HEK293 (cell line): ENCODE measurements at regions not wholly inside any gene's neighbourhood (a gene's known extent, or its start where the extent isn't known, plus 50 kb on each side); places are given as distances from the start of the nearest gene placed in this dataset.

ENCODE experiments used
- CTCF ChIA-PET: fragments of 350-600 bp; formaldehyde crosslinking; extraction: SDS; loops from one replicate; lab custom pipeline; 2021; ENCODE audit warnings: antibody characterized with exemption; lab: Yijun Ruan, JAX
- POLR2A ChIA-PET: fragments of 300-600 bp; formaldehyde crosslinking; extraction: SDS; loops from one replicate; lab custom pipeline; 2020; ENCODE audit warnings: antibody characterized with exemption, inconsistent platforms; lab: Yijun Ruan, JAX
- H3K27ac ChIP-seq: fragments of 200-500 bp; sonication (Bioruptor generic); 2 replicates; pipeline ENCODE4 v1.5.1; 2014; ENCODE audit warnings: low read depth, low read length, control low read depth, inconsistent platforms; ENCODE audit errors: extremely low read depth
- H3K36me3 ChIP-seq, 2 experiments: fragments of 200-500 bp in 1 of 2; sonication (Bioruptor generic) in 1 of 2; 1 replicate in 1 of 2; 2 replicates in 1 of 2; pipeline ENCODE4 v1.5.1; 2014 to 2017; ENCODE audit warnings: inconsistent platforms in 2 of 2, low read length in 2 of 2; ENCODE audit not compliant: control insufficient read depth in 2 of 2, insufficient read depth in 1 of 2
- H3K4me1 ChIP-seq: fragments of 200-500 bp; sonication (Bioruptor generic); 2 replicates; pipeline ENCODE4 v1.5.1; 2014; ENCODE audit warnings: mild to moderate bottlenecking, low read length, inconsistent platforms; ENCODE audit not compliant: control insufficient read depth, insufficient read depth
- H3K4me3 ChIP-seq: 2 replicates; pipeline ENCODE4 v1.5.1; 2011; ENCODE audit warnings: low read depth, mild to moderate bottlenecking, control low read depth, low read length, moderate library complexity
- H3K9me3 ChIP-seq: fragments of 200-500 bp; sonication (Bioruptor generic); 2 replicates; pipeline ENCODE4 v1.5.1; 2014; ENCODE audit warnings: low read depth, low read length, inconsistent platforms; ENCODE audit not compliant: control insufficient read depth, insufficient read depth
- GLI4 ChIP-seq: fragments of 450-650 bp; formaldehyde crosslinking; IDR thresholded peaks from 2 replicates; pipeline ENCODE4 v1.5.1; 2016; ENCODE audit warnings: missing biosample characterization, missing genetic modification characterization
- IKZF3 ChIP-seq: fragments of 450-650 bp; IDR thresholded peaks from 2 replicates; pipeline ENCODE4 v1.5.0; 2018; ENCODE audit warnings: missing biosample characterization, mild to moderate bottlenecking, missing genetic modification characterization, moderate library complexity
- KLF10 ChIP-seq: fragments of 450-650 bp; IDR thresholded peaks from 2 replicates; pipeline ENCODE4 v1.5.1; 2018; ENCODE audit warnings: missing biosample characterization, mild to moderate bottlenecking, missing genetic modification characterization
- MZF1 ChIP-seq: fragments of 450-650 bp; formaldehyde crosslinking; IDR thresholded peaks from 2 replicates; pipeline ENCODE4 v1.5.1; 2017; ENCODE audit warnings: missing biosample characterization, missing genetic modification characterization, borderline replicate concordance
- OSR2 ChIP-seq: fragments of 450-650 bp; formaldehyde crosslinking; IDR thresholded peaks from 2 replicates; pipeline ENCODE4 v1.5.1; 2016; ENCODE audit warnings: missing biosample characterization, missing genetic modification characterization
- OVOL3 ChIP-seq: fragments of 450-650 bp; formaldehyde crosslinking; IDR thresholded peaks from 2 replicates; pipeline ENCODE4 v1.5.1; 2016; ENCODE audit warnings: missing biosample characterization, missing genetic modification characterization
- PRDM1 ChIP-seq: fragments of 450-650 bp; formaldehyde crosslinking; IDR thresholded peaks from 2 replicates; pipeline ENCODE4; 2016; ENCODE audit warnings: missing biosample characterization, missing genetic modification characterization
- SETDB1 ChIP-seq: IDR thresholded peaks from one replicate; pipeline ENCODE4 v1.6.1; 2017; ENCODE audit warnings: mild to moderate bottlenecking, low read length, moderate library complexity, mixed read lengths; ENCODE audit not compliant: insufficient read length
- ZBTB48 ChIP-seq: fragments of 450-650 bp; formaldehyde crosslinking; IDR thresholded peaks from 2 replicates; pipeline ENCODE4 v1.5.1; 2016; ENCODE audit warnings: missing biosample characterization, missing genetic modification characterization
- ZEB2 ChIP-seq: fragments of 450-650 bp; formaldehyde crosslinking; IDR thresholded peaks from 2 replicates; pipeline ENCODE4 v1.5.1; 2016; ENCODE audit warnings: missing biosample characterization, missing genetic modification characterization
- ZNF184 ChIP-seq: fragments of 450-650 bp; IDR thresholded peaks from 2 replicates; pipeline ENCODE4 v1.5.1; 2018; ENCODE audit warnings: missing biosample characterization, mild to moderate bottlenecking, missing genetic modification characterization
- ZNF544 ChIP-seq: fragments of 450-650 bp; formaldehyde crosslinking; IDR thresholded peaks from 2 replicates; pipeline ENCODE4 v1.5.0; 2017; ENCODE audit warnings: missing biosample characterization, missing genetic modification characterization
- ZNF561 ChIP-seq: fragments of 450-650 bp; IDR thresholded peaks from 2 replicates; pipeline ENCODE4 v1.5.1; 2018; ENCODE audit warnings: missing biosample characterization, missing genetic modification characterization, borderline replicate concordance
- ZNF600 ChIP-seq: fragments of 450-650 bp; formaldehyde crosslinking; IDR thresholded peaks from 2 replicates; pipeline ENCODE4 v1.5.1; 2016; ENCODE audit warnings: missing biosample characterization, missing genetic modification characterization
- ZNF660 ChIP-seq: fragments of 450-650 bp; IDR thresholded peaks from 2 replicates; pipeline ENCODE4 v1.5.1; 2018; ENCODE audit warnings: missing biosample characterization, mild to moderate bottlenecking, missing genetic modification characterization
- TF ChIP-seq, protein P1 (sequence below): fragments of 450-650 bp; formaldehyde crosslinking; IDR thresholded peaks from 2 replicates; pipeline ENCODE4 v1.5.1; 2016; ENCODE audit warnings: missing biosample characterization, missing genetic modification characterization
- TF ChIP-seq, protein P2 (sequence below): fragments of 450-650 bp; formaldehyde crosslinking; IDR thresholded peaks from 2 replicates; pipeline ENCODE4 v1.5.1; 2017; ENCODE audit warnings: missing biosample characterization, missing genetic modification characterization
- TF ChIP-seq, protein P3 (sequence below): fragments of 450-650 bp; formaldehyde crosslinking; IDR thresholded peaks from 2 replicates; pipeline ENCODE4 v1.5.1; 2017; ENCODE audit warnings: missing biosample characterization, missing genetic modification characterization
- TF ChIP-seq, protein P4 (sequence below): fragments of 450-650 bp; formaldehyde crosslinking; IDR thresholded peaks from 2 replicates; pipeline ENCODE4 v1.5.1; 2016; ENCODE audit warnings: missing biosample characterization, missing genetic modification characterization
- TF ChIP-seq, protein P5 (sequence below): fragments of 450-650 bp; formaldehyde crosslinking; IDR thresholded peaks from 2 replicates; pipeline ENCODE4 v1.5.1; 2016; ENCODE audit warnings: missing biosample characterization, missing genetic modification characterization

DNA sequence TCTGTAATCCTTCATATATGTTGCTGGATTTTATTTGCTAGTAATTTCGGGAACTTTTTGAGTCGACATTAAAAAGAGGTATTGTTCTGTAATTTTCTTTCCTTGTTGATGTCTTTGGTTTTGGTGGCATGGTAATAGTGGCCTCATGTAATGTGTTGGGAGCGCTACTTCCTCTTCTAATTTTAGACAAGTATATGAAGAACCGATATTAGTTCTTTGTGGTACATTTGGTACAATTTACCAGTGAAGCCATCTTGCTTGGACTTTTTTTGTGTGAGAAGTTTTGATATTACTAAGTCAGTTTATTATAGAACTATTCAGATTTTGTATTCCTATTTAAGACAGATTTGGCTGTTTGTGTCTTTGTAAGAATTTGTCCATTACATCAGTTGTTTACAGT lies 669.2 kb upstream of the AADAT start:
- H3K36me3 ChIP-seq: no peaks in the 10 kb centered on the region
- CTCF ChIA-PET: no interaction called here

DNA sequence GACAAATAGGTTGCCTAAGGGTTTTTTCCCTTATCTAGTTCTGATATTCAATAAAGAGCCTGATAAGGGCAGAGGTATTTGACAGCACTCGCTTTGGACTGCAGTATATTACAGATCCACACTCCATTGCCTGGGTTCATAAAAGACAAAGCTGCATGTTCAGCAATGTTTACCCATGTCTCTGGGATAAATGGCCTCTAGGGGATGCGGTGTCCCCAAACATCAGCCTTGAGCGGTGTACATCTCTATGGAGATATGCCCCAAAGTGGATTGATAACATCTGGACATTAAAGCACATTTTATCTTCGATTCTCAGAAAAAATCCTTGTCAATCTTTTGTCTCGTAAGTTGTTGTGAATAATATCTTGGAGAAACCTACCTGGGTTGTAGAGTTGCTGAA lies 660.8 kb upstream of the AADAT start:
- TF ChIP-seq, protein P1, sequence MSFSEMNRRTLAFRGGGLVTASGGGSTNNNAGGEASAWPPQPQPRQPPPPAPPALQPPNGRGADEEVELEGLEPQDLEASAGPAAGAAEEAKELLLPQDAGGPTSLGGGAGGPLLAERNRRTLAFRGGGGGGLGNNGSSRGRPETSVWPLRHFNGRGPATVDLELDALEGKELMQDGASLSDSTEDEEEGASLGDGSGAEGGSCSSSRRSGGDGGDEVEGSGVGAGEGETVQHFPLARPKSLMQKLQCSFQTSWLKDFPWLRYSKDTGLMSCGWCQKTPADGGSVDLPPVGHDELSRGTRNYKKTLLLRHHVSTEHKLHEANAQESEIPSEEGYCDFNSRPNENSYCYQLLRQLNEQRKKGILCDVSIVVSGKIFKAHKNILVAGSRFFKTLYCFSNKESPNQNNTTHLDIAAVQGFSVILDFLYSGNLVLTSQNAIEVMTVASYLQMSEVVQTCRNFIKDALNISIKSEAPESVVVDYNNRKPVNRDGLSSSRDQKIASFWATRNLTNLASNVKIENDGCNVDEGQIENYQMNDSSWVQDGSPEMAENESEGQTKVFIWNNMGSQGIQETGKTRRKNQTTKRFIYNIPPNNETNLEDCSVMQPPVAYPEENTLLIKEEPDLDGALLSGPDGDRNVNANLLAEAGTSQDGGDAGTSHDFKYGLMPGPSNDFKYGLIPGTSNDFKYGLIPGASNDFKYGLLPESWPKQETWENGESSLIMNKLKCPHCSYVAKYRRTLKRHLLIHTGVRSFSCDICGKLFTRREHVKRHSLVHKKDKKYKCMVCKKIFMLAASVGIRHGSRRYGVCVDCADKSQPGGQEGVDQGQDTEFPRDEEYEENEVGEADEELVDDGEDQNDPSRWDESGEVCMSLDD (tag by site-specific recombination): no peak
- TF ChIP-seq IKZF3 (tag by site-specific recombination) (no peak), ZNF184 (tag by site-specific recombination) (no peak)

More for the DNA sequence above, 669.2 kb upstream of the AADAT start:
- no peak overlapping the region for H3K27ac ChIP-seq
- H3K4me3 ChIP-seq: no peak overlapping the region
- no peaks in the 10 kb centered on the region for H3K9me3 ChIP-seq
- no peaks in the 10 kb centered on the region for H3K4me1 ChIP-seq
- TF ChIP-seq ZNF600 (tag by site-specific recombination) (no peak), PRDM1 (no peak), OVOL3 (tag by site-specific recombination) (no peak)
- POLR2A ChIA-PET: no interaction called here

DNA sequence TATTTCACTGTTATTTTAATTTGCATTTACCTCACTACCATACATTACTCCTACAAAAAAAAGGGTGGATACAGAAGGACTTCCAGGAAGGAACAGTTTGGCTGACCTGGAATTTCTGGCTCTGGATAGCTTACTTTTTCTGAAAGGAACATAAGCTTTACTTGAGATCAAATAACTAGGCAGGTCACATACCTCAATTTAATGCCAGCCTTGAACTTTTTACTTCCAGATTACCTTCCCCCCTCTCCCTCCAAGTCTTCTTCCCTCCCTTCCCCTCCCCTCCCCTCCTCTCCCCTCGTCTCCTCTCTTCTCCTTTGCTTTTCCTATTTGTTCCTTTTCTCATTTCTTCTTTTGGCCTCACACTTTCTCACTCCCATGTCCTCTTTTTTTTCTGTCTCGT lies 659.2 kb upstream of the AADAT start:
- Histone ChIP-seq H3K4me1 (no peaks in the 10 kb centered on the region), H3K4me3 (no peak overlapping the region), H3K27ac (no peak overlapping the region), H3K9me3 (no peaks in the 10 kb centered on the region), H3K36me3 (no peaks in the 10 kb centered on the region)
- POLR2A ChIA-PET: no interaction called here
- TF ChIP-seq ZNF561 (no peak), GLI4 (tag by site-specific recombination) (no peak), MZF1 (tag by site-specific recombination) (no peak), ZBTB48 (no peak), OSR2 (tag by site-specific recombination) (no peak), SETDB1 (no peak), KLF10 (tag by site-specific recombination) (no peak), ZEB2 (tag by site-specific recombination) (no peak), ZNF544 (tag by site-specific recombination) (no peak), ZNF660 (tag by site-specific recombination) (no peak)
- TF ChIP-seq, protein P2, sequence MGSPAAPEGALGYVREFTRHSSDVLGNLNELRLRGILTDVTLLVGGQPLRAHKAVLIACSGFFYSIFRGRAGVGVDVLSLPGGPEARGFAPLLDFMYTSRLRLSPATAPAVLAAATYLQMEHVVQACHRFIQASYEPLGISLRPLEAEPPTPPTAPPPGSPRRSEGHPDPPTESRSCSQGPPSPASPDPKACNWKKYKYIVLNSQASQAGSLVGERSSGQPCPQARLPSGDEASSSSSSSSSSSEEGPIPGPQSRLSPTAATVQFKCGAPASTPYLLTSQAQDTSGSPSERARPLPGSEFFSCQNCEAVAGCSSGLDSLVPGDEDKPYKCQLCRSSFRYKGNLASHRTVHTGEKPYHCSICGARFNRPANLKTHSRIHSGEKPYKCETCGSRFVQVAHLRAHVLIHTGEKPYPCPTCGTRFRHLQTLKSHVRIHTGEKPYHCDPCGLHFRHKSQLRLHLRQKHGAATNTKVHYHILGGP (tag by site-specific recombination): no peak
- TF ChIP-seq, protein P3, sequence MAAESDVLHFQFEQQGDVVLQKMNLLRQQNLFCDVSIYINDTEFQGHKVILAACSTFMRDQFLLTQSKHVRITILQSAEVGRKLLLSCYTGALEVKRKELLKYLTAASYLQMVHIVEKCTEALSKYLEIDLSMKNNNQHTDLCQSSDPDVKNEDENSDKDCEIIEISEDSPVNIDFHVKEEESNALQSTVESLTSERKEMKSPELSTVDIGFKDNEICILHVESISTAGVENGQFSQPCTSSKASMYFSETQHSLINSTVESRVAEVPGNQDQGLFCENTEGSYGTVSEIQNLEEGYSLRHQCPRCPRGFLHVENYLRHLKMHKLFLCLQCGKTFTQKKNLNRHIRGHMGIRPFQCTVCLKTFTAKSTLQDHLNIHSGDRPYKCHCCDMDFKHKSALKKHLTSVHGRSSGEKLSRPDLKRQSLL (tag by site-specific recombination): no peak
- TF ChIP-seq, protein P4, sequence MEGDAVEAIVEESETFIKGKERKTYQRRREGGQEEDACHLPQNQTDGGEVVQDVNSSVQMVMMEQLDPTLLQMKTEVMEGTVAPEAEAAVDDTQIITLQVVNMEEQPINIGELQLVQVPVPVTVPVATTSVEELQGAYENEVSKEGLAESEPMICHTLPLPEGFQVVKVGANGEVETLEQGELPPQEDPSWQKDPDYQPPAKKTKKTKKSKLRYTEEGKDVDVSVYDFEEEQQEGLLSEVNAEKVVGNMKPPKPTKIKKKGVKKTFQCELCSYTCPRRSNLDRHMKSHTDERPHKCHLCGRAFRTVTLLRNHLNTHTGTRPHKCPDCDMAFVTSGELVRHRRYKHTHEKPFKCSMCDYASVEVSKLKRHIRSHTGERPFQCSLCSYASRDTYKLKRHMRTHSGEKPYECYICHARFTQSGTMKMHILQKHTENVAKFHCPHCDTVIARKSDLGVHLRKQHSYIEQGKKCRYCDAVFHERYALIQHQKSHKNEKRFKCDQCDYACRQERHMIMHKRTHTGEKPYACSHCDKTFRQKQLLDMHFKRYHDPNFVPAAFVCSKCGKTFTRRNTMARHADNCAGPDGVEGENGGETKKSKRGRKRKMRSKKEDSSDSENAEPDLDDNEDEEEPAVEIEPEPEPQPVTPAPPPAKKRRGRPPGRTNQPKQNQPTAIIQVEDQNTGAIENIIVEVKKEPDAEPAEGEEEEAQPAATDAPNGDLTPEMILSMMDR (tag by site-specific recombination): no peak
- TF ChIP-seq, protein P5, sequence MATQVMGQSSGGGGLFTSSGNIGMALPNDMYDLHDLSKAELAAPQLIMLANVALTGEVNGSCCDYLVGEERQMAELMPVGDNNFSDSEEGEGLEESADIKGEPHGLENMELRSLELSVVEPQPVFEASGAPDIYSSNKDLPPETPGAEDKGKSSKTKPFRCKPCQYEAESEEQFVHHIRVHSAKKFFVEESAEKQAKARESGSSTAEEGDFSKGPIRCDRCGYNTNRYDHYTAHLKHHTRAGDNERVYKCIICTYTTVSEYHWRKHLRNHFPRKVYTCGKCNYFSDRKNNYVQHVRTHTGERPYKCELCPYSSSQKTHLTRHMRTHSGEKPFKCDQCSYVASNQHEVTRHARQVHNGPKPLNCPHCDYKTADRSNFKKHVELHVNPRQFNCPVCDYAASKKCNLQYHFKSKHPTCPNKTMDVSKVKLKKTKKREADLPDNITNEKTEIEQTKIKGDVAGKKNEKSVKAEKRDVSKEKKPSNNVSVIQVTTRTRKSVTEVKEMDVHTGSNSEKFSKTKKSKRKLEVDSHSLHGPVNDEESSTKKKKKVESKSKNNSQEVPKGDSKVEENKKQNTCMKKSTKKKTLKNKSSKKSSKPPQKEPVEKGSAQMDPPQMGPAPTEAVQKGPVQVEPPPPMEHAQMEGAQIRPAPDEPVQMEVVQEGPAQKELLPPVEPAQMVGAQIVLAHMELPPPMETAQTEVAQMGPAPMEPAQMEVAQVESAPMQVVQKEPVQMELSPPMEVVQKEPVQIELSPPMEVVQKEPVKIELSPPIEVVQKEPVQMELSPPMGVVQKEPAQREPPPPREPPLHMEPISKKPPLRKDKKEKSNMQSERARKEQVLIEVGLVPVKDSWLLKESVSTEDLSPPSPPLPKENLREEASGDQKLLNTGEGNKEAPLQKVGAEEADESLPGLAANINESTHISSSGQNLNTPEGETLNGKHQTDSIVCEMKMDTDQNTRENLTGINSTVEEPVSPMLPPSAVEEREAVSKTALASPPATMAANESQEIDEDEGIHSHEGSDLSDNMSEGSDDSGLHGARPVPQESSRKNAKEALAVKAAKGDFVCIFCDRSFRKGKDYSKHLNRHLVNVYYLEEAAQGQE (tag by site-specific recombination): no peak
- CTCF ChIA-PET: interaction anchor here (0.6 kb wide), 1 partner anchor 34 kb away, joined by 3 read pairs; no protein-coding TSS in a partner anchor

More for the DNA sequence above, 660.8 kb upstream of the AADAT start:
- Histone ChIP-seq H3K4me3 (no peak overlapping the region), H3K9me3 (no peaks in the 10 kb centered on the region), H3K27ac (no peak overlapping the region), H3K4me1 (no peaks in the 10 kb centered on the region), H3K36me3 (no peaks in the 10 kb centered on the region)
- ChIA-PET POLR2A (no interaction called here), CTCF (no interaction called here)
